ENCODE measurements at regions not wholly inside any gene's neighbourhood (a gene's known extent, or its start where the extent isn't known, plus 50 kb on each side); places are given as distances from the start of the nearest gene placed in this dataset.
A peak's percentile ranks its signal among the peaks of the same experiment; 100 is the strongest.

DNA sequence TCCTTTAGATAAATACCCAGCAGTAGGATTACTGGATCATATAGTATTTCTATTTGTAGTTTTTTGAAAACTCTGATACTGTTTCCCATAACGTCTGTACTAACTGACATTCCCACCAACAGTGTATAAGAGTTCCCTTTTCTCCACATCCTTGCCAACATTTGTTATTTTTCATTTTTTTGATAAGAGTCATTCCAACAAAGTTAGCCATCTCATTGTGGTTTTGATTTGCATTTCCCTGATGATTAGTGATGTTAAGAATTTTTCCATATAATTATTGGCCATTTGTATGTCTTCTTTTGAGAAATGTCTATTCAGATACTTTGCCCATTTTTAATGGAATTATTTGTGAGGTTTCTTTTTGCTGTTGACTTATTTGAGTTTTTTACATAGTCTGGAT, 486.0 kb downstream of the FLRT2 start:
- TF ChIP-seq, protein P1, sequence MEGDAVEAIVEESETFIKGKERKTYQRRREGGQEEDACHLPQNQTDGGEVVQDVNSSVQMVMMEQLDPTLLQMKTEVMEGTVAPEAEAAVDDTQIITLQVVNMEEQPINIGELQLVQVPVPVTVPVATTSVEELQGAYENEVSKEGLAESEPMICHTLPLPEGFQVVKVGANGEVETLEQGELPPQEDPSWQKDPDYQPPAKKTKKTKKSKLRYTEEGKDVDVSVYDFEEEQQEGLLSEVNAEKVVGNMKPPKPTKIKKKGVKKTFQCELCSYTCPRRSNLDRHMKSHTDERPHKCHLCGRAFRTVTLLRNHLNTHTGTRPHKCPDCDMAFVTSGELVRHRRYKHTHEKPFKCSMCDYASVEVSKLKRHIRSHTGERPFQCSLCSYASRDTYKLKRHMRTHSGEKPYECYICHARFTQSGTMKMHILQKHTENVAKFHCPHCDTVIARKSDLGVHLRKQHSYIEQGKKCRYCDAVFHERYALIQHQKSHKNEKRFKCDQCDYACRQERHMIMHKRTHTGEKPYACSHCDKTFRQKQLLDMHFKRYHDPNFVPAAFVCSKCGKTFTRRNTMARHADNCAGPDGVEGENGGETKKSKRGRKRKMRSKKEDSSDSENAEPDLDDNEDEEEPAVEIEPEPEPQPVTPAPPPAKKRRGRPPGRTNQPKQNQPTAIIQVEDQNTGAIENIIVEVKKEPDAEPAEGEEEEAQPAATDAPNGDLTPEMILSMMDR (conservative IDR thresholded peaks at IDR 0.05; ENCODE audit: control insufficient read depth, insufficient read depth, low read depth, low read length): no peak
- DNase-seq (ENCODE audit: low read depth): peak; percentile 52
- no peak overlapping the region for H3K4me3 ChIP-seq (ENCODE audit: control insufficient read depth, low read depth, low read length)

GRCh38 chr14:86015511-86015910, 485.6 kb downstream of the FLRT2 start:
- peak; percentile 14 for DNase-seq (ENCODE audit: low read depth)
- TF ChIP-seq, protein P1 (conservative IDR thresholded peaks at IDR 0.05; ENCODE audit: control insufficient read depth, insufficient read depth, low read depth, low read length): no peak
- no peak overlapping the region for H3K4me3 ChIP-seq (ENCODE audit: control insufficient read depth, low read depth, low read length)

- H3K4me3 ChIP-seq (ENCODE audit: control insufficient read depth, low read depth, low read length): no peak overlapping the region
- DNase-seq (ENCODE audit: low read depth): peak; percentile 80
- TF ChIP-seq, protein P1 (conservative IDR thresholded peaks at IDR 0.05; ENCODE audit: control insufficient read depth, insufficient read depth, low read depth, low read length): no peak
Observed at GRCh38 chr14:86013641-86014040, 483.7 kb downstream of the FLRT2 start.

DNA sequence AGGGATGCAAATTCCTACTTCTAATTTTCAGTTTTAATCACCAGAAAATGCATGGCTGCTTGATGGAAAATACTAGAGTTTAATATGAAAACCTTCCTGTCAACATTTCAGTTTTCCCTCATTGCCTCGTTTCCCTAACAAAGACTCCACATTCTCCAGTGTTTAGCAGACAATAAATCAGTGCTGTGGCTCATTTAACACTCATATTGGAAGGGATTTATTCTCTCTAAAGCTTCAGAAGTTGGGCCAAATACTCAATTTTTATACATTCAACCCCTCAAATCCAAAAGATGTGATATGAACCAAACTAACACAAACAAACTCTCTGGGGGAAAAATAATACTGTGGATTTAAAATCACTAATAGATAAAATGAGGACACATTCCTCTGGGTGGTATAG, 482.5 kb downstream of the FLRT2 start:
- DNase-seq (ENCODE audit: low read depth): no peak
- TF ChIP-seq, protein P1 (conservative IDR thresholded peaks at IDR 0.05; ENCODE audit: control insufficient read depth, insufficient read depth, low read depth, low read length): no peak
- no peak overlapping the region for H3K4me3 ChIP-seq (ENCODE audit: control insufficient read depth, low read depth, low read length)

- TF ChIP-seq, protein P1 (conservative IDR thresholded peaks at IDR 0.05; ENCODE audit: control insufficient read depth, insufficient read depth, low read depth, low read length): no peak
- DNase-seq (ENCODE audit: low read depth): peak; percentile 69
Observed at GRCh38 chr14:86003998-86004397, 474.1 kb downstream of the FLRT2 start.

DNA sequence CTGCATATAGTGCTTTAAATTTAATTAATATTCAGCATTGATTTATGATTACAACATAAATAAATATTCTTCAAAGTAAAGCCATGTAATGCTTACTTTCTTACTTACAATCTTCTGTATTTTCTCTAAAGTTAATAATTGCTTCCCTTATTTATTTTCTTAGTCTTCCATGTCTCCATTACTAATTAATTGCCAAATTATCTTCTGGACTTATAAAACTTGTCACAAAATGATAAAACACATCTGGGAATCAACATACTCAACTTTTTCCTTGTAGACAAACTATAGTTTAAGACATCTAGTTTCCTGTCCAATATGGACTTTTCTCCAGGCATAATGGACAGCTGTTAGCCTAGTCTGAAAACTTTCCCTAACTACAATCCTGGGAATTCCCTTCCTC, 466.6 kb downstream of the FLRT2 start:
- DNase-seq (ENCODE audit: low read depth): no peak
- no peak overlapping the region for H3K4me3 ChIP-seq (ENCODE audit: control insufficient read depth, low read depth, low read length)
- TF ChIP-seq, protein P1 (conservative IDR thresholded peaks at IDR 0.05; ENCODE audit: control insufficient read depth, insufficient read depth, low read depth, low read length): no peak

More at GRCh38 chr14:86003998-86004397, 474.1 kb downstream of the FLRT2 start:
- no peak overlapping the region for H3K4me3 ChIP-seq (ENCODE audit: control insufficient read depth, low read depth, low read length)

DNA sequence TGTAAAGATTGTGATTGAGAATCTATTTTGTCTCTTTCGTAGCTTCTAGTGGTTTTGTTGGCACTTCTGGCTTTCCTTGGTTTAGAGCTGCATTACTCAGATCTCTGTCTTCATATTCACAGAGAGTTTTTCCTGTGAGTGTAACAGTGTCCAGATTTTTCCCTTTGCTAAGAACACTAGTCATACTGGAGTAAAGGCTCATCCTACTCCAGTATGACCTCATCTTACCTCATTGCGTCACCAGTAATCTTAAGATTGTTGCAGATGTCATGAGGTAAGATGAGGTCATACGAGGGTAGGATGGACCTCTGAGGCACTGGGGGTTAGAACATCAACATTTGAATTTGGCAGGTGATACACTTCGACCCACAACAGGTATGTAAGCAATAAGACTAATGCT, 461.2 kb downstream of the FLRT2 start:
- H3K4me3 ChIP-seq (ENCODE audit: control insufficient read depth, low read depth, low read length): no peak overlapping the region
- TF ChIP-seq, protein P1 (conservative IDR thresholded peaks at IDR 0.05; ENCODE audit: control insufficient read depth, insufficient read depth, low read depth, low read length): no peak
- DNase-seq (ENCODE audit: low read depth): peak; percentile 72
